ENCODE measurements at regions not wholly inside any gene's neighbourhood (a gene's known extent, or its start where the extent isn't known, plus 50 kb on each side); places are given as distances from the start of the nearest gene placed in this dataset.

DNA sequence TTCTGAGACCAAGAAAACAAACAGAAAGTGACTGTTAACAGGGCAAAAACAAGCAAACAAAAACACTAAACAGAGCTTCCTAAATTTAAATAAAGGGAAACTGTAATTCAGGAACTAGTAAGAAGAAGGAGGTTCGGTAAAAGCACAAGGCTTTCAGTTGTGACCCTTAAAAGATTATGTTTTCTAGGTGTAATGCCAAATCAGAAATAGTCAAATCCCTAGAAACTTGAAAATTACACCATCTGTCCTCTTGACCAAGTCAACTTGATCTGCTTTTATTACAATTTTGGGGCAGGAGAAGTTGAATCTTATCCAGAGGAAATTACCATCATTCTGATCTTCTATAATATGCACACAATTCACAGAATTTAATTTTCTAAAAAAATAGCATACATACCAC is 754.0 kb upstream of the ADGRL4 start:
- TF ChIP-seq, protein P1, sequence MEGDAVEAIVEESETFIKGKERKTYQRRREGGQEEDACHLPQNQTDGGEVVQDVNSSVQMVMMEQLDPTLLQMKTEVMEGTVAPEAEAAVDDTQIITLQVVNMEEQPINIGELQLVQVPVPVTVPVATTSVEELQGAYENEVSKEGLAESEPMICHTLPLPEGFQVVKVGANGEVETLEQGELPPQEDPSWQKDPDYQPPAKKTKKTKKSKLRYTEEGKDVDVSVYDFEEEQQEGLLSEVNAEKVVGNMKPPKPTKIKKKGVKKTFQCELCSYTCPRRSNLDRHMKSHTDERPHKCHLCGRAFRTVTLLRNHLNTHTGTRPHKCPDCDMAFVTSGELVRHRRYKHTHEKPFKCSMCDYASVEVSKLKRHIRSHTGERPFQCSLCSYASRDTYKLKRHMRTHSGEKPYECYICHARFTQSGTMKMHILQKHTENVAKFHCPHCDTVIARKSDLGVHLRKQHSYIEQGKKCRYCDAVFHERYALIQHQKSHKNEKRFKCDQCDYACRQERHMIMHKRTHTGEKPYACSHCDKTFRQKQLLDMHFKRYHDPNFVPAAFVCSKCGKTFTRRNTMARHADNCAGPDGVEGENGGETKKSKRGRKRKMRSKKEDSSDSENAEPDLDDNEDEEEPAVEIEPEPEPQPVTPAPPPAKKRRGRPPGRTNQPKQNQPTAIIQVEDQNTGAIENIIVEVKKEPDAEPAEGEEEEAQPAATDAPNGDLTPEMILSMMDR (IDR thresholded peaks at IDR 0.05): no peak
- no peak for TF ChIP-seq POLR2A (IDR thresholded peaks at IDR 0.05)
